ENCODE measurements at regions not wholly inside any gene's neighbourhood (a gene's known extent, or its start where the extent isn't known, plus 50 kb on each side); places are given as distances from the start of the nearest gene placed in this dataset.

- H4K20me1 ChIP-seq (ENCODE audit: insufficient read depth) = no peaks in the 10 kb centered on the region
- no peak overlapping the region for H3K27ac ChIP-seq
- H3F3A ChIP-seq (ENCODE audit: insufficient read depth, low read depth) = no peaks in the 10 kb centered on the region
- TF ChIP-seq EZH2 (IDR thresholded peaks at IDR 0.05; ENCODE audit: low read depth) = no peak
- no peak for TF ChIP-seq CTCF (conservative IDR thresholded peaks at IDR 0.05)
- no peaks in the 10 kb centered on the region for H3K9me2 ChIP-seq (ENCODE audit: insufficient read depth)
- no peak overlapping the region for H2AFZ ChIP-seq
- H3K4me2 ChIP-seq = no peak overlapping the region
- no peaks in the 10 kb centered on the region for H3K36me3 ChIP-seq (ENCODE audit: low read depth)
- ChIA-PET CTCF (no interaction called here), POLR2A (ENCODE audit: unreplicated experiment) (no interaction called here)
- H3K27me3 ChIP-seq (ENCODE audit: insufficient read depth, low read depth) = peaks cover 45% of the 10 kb centered on the region
- H3K4me3 ChIP-seq = no peak overlapping the region
- no peaks in the 10 kb centered on the region for H3K79me2 ChIP-seq (ENCODE audit: low read depth)
- BruUV-seq (replicated peaks) = no TSS peak
- no peak for DNase-seq
- H3K9me3 ChIP-seq (ENCODE audit: insufficient read depth, low read depth) = no peaks in the 10 kb centered on the region
- H3K4me1 ChIP-seq (replicated peaks; ENCODE audit: insufficient read depth) = no peaks in the 10 kb centered on the region
- intact Hi-C loops (cut with micrococcal nuclease; ENCODE audit: unreplicated experiment) = no loop called here
Measured at GRCh38 chr2:129641371-129641770, 338.1 kb upstream of the RAB6C start.

GRCh38 chr2:129642526-129643043 is 336.9 kb upstream of the RAB6C start:
- Histone ChIP-seq H3K9me2 (ENCODE audit: insufficient read depth) (no peaks in the 10 kb centered on the region), H3K36me3 (ENCODE audit: low read depth) (no peaks in the 10 kb centered on the region), H3K4me2 (no peak overlapping the region), H3F3A (ENCODE audit: insufficient read depth, low read depth) (no peaks in the 10 kb centered on the region), H3K9me3 (ENCODE audit: insufficient read depth, low read depth) (no peaks in the 10 kb centered on the region), H3K79me2 (ENCODE audit: low read depth) (no peaks in the 10 kb centered on the region), H3K27ac (no peak overlapping the region), H3K4me1 (replicated peaks; ENCODE audit: insufficient read depth) (no peaks in the 10 kb centered on the region), H3K27me3 (ENCODE audit: insufficient read depth, low read depth) (peaks cover 33% of the 10 kb centered on the region), H4K20me1 (ENCODE audit: insufficient read depth) (no peaks in the 10 kb centered on the region), H3K4me3 (no peak overlapping the region), H2AFZ (no peak overlapping the region)
- no TSS peak for BruUV-seq (replicated peaks)
- intact Hi-C loops (cut with micrococcal nuclease; ENCODE audit: unreplicated experiment) = no loop called here
- CTCF ChIA-PET = no interaction called here
- TF ChIP-seq CTCF (conservative IDR thresholded peaks at IDR 0.05) = no peak
- no peak for TF ChIP-seq EZH2 (IDR thresholded peaks at IDR 0.05; ENCODE audit: low read depth)
- no peak for DNase-seq
- POLR2A ChIA-PET (ENCODE audit: unreplicated experiment) = no interaction called here

- H3K36me3 ChIP-seq (ENCODE audit: low read depth) = no peaks in the 10 kb centered on the region
- H3F3A ChIP-seq (ENCODE audit: insufficient read depth, low read depth) = no peaks in the 10 kb centered on the region
- POLR2A ChIA-PET (ENCODE audit: unreplicated experiment) = no interaction called here
- no peak overlapping the region for H3K4me3 ChIP-seq
- H2AFZ ChIP-seq = no peak overlapping the region
- no peaks in the 10 kb centered on the region for H4K20me1 ChIP-seq (ENCODE audit: insufficient read depth)
- no peaks in the 10 kb centered on the region for H3K4me1 ChIP-seq (replicated peaks; ENCODE audit: insufficient read depth)
- intact Hi-C loops (cut with micrococcal nuclease; ENCODE audit: unreplicated experiment) = no loop called here
- CTCF ChIA-PET = no interaction called here
- H3K9me2 ChIP-seq (ENCODE audit: insufficient read depth) = no peaks in the 10 kb centered on the region
- no peak for TF ChIP-seq CTCF (conservative IDR thresholded peaks at IDR 0.05)
- no peak for TF ChIP-seq EZH2 (IDR thresholded peaks at IDR 0.05; ENCODE audit: low read depth)
- no peaks in the 10 kb centered on the region for H3K79me2 ChIP-seq (ENCODE audit: low read depth)
- no TSS peak for BruUV-seq (replicated peaks)
- H3K4me2 ChIP-seq = no peak overlapping the region
- DNase-seq = no peak
- H3K9me3 ChIP-seq (ENCODE audit: insufficient read depth, low read depth) = no peaks in the 10 kb centered on the region
- H3K27me3 ChIP-seq (ENCODE audit: insufficient read depth, low read depth) = peaks cover 24% of the 10 kb centered on the region
- H3K27ac ChIP-seq = no peak overlapping the region
Measured at GRCh38 chr2:129645335-129645734, 334.1 kb upstream of the RAB6C start.
